ENCODE measurements at regions not wholly inside any gene's neighbourhood (a gene's known extent, or its start where the extent isn't known, plus 50 kb on each side); places are given as distances from the start of the nearest gene placed in this dataset.

DNA sequence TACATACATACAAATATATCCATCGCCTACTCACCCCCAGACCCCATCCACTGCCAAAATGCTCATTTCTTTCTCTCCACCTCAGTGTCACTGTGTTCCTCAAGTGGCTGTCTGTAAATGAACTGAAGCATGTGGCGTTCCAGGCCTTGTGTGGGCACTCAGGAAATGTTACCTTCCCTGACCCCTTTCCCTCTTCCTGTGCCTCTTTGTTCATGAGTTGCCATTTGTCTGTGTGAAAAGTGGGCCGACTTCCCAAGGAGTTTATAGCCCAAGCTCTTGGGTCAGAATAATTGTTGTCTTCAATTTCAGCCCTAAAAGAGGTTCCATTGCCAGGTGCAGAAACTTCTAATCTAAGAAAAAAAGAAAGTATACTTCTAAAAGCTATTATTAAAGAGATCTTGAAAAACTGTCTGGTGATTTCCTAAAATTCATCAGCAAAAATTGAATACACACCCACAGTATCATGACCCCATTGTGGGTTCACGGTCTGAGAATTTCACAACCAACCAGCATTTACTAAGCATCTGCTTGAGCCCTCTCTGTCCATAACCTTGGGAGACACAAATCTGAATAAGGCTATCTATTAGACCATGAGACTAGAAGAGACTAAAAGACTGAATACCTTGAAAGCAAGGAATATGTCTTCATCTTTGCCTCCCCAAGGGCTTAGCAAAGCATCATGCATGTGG is 201.4 kb upstream of the EEA1 start:
- H3K9me3 ChIP-seq (ENCODE audit: insufficient read depth, low read depth, low read length), result no peaks in the 10 kb centered on the region
- H3K36me3 ChIP-seq (ENCODE audit: insufficient read depth, low read length), result no peaks in the 10 kb centered on the region
- H3K9me2 ChIP-seq (replicated peaks; ENCODE audit: low read depth, low read length), result no peaks in the 10 kb centered on the region
- H2AFZ ChIP-seq (ENCODE audit: low read length), result no peak overlapping the region
- no peaks in the 10 kb centered on the region for H4K20me1 ChIP-seq (ENCODE audit: insufficient read depth, low read length, poor library complexity, severe bottlenecking)
- no peaks in the 10 kb centered on the region for H3K79me2 ChIP-seq (ENCODE audit: insufficient read depth, low read length)
- H3K9ac ChIP-seq (ENCODE audit: low read depth, low read length, poor library complexity, severe bottlenecking), result no peak overlapping the region
- no peaks in the 10 kb centered on the region for H3F3A ChIP-seq (ENCODE audit: low read depth)
- no peaks in the 10 kb centered on the region for H3K27me3 ChIP-seq (ENCODE audit: insufficient read depth, low read length, poor library complexity, severe bottlenecking)
- H3K4me3 ChIP-seq (ENCODE audit: low read length, poor library complexity, severe bottlenecking), result no peak overlapping the region
- peaks cover 17% of the 10 kb centered on the region for H3K4me1 ChIP-seq (ENCODE audit: insufficient read depth, low read length, poor library complexity, severe bottlenecking)
- TF ChIP-seq EZH2phosphoT487 (IDR thresholded peaks at IDR 0.05; ENCODE audit: borderline replicate concordance), result no peak
- TF ChIP-seq, protein P1, sequence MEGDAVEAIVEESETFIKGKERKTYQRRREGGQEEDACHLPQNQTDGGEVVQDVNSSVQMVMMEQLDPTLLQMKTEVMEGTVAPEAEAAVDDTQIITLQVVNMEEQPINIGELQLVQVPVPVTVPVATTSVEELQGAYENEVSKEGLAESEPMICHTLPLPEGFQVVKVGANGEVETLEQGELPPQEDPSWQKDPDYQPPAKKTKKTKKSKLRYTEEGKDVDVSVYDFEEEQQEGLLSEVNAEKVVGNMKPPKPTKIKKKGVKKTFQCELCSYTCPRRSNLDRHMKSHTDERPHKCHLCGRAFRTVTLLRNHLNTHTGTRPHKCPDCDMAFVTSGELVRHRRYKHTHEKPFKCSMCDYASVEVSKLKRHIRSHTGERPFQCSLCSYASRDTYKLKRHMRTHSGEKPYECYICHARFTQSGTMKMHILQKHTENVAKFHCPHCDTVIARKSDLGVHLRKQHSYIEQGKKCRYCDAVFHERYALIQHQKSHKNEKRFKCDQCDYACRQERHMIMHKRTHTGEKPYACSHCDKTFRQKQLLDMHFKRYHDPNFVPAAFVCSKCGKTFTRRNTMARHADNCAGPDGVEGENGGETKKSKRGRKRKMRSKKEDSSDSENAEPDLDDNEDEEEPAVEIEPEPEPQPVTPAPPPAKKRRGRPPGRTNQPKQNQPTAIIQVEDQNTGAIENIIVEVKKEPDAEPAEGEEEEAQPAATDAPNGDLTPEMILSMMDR (conservative IDR thresholded peaks at IDR 0.05; ENCODE audit: low read length), result no peak
- H3K4me2 ChIP-seq (ENCODE audit: low read depth, low read length, poor library complexity, severe bottlenecking), result no peak overlapping the region

DNA sequence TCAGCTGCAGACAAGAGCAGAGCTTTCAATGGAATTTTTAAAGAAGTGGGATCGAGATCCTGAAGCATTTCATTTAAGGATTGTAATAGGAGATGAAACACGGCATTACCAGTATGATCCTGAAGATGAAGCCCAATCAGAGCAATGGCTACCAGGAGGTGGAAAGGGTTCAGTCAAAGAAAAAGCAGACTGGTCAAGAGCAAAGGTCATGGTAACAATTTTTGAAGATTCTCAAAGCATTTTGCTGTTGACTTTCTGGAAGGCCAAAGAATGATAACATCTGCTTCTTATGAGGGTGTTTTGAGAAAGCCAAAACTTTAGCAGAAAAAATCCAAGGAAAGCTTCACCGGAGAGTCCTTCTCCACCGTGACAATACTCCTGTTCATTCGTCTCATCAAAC is 204.3 kb upstream of the EEA1 start:
- no peaks in the 10 kb centered on the region for H3K27me3 ChIP-seq (ENCODE audit: insufficient read depth, low read length, poor library complexity, severe bottlenecking)
- no peak overlapping the region for H2AFZ ChIP-seq (ENCODE audit: low read length)
- no peaks in the 10 kb centered on the region for H3K79me2 ChIP-seq (ENCODE audit: insufficient read depth, low read length)
- no peaks in the 10 kb centered on the region for H4K20me1 ChIP-seq (ENCODE audit: insufficient read depth, low read length, poor library complexity, severe bottlenecking)
- no peak overlapping the region for H3K4me3 ChIP-seq (ENCODE audit: low read length, poor library complexity, severe bottlenecking)
- no peak for TF ChIP-seq EZH2phosphoT487 (IDR thresholded peaks at IDR 0.05; ENCODE audit: borderline replicate concordance)
- TF ChIP-seq, protein P1 (conservative IDR thresholded peaks at IDR 0.05; ENCODE audit: low read length), result no peak
- no peak overlapping the region for H3K4me2 ChIP-seq (ENCODE audit: low read depth, low read length, poor library complexity, severe bottlenecking)
- no peaks in the 10 kb centered on the region for H3K9me3 ChIP-seq (ENCODE audit: insufficient read depth, low read depth, low read length)
- no peaks in the 10 kb centered on the region for H3F3A ChIP-seq (ENCODE audit: low read depth)
- no peaks in the 10 kb centered on the region for H3K36me3 ChIP-seq (ENCODE audit: insufficient read depth, low read length)
- H3K4me1 ChIP-seq (ENCODE audit: insufficient read depth, low read length, poor library complexity, severe bottlenecking), result peaks cover 31% of the 10 kb centered on the region
- no peak overlapping the region for H3K9ac ChIP-seq (ENCODE audit: low read depth, low read length, poor library complexity, severe bottlenecking)
- H3K9me2 ChIP-seq (replicated peaks; ENCODE audit: low read depth, low read length), result no peaks in the 10 kb centered on the region

DNA sequence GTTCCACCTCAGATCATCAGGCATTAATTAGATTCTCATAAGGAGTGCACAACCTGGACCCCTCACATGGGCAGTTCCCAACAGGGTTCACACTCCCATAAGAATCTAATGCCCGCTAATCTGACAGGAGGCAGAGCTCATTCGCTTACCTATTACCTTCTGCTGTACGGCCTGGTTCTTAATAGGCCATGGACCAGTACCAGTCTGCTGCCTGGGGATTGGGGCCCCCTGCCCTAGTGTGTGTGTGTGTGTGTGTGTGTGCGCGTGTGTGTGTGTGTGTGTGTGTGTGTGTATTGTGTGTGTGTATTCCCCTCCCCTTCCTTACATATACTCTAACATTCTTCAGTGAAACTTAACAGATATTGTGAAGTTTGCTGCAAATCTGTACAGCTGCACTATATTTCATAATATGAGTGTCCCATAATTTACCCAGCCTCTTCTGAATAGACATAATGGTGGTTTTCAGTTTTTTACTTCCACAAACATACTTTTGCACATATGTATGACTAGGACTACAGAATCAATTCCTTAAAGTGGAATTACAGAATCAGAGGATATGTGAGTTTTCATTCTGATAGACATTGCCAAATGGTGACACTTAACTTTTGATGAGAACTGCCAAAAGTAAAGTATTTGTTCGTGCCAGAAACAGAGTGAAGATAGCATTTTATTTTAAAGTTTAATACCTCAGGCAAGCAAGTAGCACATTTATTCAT is 205.2 kb upstream of the EEA1 start:
- H3K4me2 ChIP-seq (ENCODE audit: low read depth, low read length, poor library complexity, severe bottlenecking), result peak overlapping the region; percentile 71
- no peaks in the 10 kb centered on the region for H3K9me3 ChIP-seq (ENCODE audit: insufficient read depth, low read depth, low read length)
- no peaks in the 10 kb centered on the region for H3K36me3 ChIP-seq (ENCODE audit: insufficient read depth, low read length)
- TF ChIP-seq, protein P1 (conservative IDR thresholded peaks at IDR 0.05; ENCODE audit: low read length), result no peak
- no peak for TF ChIP-seq EZH2phosphoT487 (IDR thresholded peaks at IDR 0.05; ENCODE audit: borderline replicate concordance)
- no peak overlapping the region for H2AFZ ChIP-seq (ENCODE audit: low read length)
- H3K9me2 ChIP-seq (replicated peaks; ENCODE audit: low read depth, low read length), result no peaks in the 10 kb centered on the region
- peak overlapping the region; percentile 53 for H3K4me3 ChIP-seq (ENCODE audit: low read length, poor library complexity, severe bottlenecking)
- H3K79me2 ChIP-seq (ENCODE audit: insufficient read depth, low read length), result no peaks in the 10 kb centered on the region
- H3F3A ChIP-seq (ENCODE audit: low read depth), result no peaks in the 10 kb centered on the region
- no peaks in the 10 kb centered on the region for H3K27me3 ChIP-seq (ENCODE audit: insufficient read depth, low read length, poor library complexity, severe bottlenecking)
- peaks cover 31% of the 10 kb centered on the region for H3K4me1 ChIP-seq (ENCODE audit: insufficient read depth, low read length, poor library complexity, severe bottlenecking)
- H4K20me1 ChIP-seq (ENCODE audit: insufficient read depth, low read length, poor library complexity, severe bottlenecking), result no peaks in the 10 kb centered on the region
- H3K9ac ChIP-seq (ENCODE audit: low read depth, low read length, poor library complexity, severe bottlenecking), result no peak overlapping the region
